ENCODE measurements at regions not wholly inside any gene's neighbourhood (a gene's known extent, or its start where the extent isn't known, plus 50 kb on each side); places are given as distances from the start of the nearest gene placed in this dataset.
A peak's percentile ranks its signal among the peaks of the same experiment; 100 is the strongest.

GRCh38 chr12:124425667-124426066 lies 130.8 kb downstream of the RFLNA start:
- DNase-seq, result no peak

- DNase-seq, result no peak
These were observed 129.6 kb downstream of the RFLNA start for GRCh38 chr12:124424516-124424905.

DNA sequence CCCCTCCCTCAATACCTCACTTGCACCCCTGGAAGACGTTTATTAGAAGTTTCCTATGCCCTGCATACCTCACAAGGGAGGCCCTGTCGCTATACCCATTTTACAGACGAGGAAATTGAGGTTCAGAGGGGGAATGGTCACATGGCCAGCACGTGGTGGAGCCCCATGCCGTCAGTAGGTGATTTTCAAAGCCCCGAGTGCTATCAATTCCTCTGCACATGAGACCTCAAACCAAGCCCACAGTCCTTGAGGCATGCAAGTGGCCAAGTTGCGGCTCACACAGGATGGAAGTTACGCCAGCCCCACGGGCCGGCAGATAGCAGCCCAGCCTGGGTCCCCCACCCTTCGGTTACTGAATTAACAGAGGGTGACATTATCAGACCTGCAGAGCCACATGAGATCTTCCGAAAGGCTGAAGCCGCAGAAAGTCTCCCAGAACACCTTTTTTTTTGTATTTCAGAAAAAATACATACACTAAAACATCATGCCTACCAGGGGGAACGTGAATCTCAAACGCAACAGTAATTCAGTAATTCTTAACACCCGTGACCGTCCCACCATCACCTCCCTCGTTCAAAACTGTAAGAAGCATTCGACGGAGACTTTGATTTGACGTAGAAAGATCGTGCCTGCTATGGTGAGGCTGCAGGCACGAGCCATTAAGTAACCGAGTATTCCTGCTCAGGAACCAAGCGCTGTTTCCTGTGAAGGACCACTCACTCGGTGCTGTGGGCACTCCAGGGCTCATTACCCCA lies 129.0 kb downstream of the RFLNA start:
- no peak for DNase-seq

DNA sequence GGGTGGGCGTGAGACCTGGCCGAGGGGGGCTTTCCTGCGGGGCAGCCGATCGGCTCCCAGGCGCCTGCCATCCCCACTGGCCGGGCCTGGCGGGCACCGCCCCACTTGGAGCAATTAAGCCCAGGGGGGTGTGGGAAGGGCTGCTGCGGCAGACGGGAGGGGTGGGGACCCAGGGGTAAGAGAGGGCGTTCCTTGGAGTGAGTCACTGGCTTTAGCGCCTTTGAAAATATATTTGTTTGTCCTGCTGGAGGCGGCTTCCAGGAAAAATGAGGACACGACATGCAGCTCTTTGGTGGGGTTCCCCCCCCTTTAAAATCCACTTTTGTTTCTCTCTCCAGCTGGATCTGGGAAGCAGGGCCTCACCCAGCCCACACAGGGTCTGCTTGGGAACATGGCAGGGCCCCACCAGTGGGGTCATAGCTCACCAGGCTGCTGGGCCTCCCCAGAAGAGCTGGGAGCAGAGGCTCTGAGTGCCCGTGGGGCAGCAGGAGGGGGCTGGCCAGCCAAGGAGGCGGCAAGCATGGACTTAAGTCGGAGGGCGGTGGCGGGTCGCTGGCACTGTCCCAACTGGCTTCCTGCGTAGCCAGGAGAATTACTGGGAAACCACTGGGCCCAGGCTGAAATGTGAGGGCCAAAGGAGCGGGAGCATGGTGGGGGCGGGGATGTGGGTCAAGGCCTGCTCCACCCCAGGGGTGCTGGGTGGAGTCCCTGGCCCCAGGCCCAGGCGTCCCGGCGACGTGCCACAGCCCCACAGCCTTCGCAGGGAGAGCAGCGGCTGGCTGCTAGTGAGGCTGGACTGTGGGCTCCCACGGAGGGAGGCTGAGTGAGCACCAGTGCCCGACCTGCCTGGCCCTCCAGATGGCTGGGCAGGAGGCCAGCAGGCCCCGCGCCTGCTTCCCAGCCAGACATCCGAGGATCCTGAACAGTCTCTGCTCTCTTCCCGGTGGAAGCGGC lies 128.0 kb downstream of the RFLNA start:
- peak; percentile 82 for DNase-seq

DNA sequence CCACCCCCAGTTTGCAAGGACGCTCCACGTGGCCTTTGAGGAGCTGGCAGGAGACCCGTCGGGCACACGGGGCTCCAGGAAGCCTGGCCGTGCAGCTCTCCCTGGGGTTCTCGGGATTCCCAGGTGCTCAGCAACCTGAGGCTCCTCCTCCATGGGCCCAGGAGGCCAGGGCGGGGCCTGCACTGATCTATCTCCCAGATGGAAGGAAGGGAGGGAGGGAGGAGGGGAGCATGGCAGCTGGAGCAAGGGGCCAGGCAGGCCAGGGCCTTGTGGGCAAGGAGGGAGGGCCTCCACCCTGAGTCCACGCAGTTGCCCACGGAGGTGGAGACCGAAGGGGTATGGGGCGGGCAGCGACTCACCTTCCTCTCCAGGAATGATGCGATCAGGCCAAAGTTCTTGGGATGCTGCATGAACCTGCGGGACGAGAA lies 127.3 kb downstream of the RFLNA start:
- peak; percentile 45 for DNase-seq

GRCh38 chr12:124420996-124421674 lies 126.2 kb downstream of the RFLNA start:
- DNase-seq, result no peak

- no peak for DNase-seq
These were observed 125.4 kb downstream of the RFLNA start for GRCh38 chr12:124420041-124420995.

- DNase-seq, result no peak
These were observed 124.6 kb downstream of the RFLNA start for GRCh38 chr12:124419292-124420040.

DNA sequence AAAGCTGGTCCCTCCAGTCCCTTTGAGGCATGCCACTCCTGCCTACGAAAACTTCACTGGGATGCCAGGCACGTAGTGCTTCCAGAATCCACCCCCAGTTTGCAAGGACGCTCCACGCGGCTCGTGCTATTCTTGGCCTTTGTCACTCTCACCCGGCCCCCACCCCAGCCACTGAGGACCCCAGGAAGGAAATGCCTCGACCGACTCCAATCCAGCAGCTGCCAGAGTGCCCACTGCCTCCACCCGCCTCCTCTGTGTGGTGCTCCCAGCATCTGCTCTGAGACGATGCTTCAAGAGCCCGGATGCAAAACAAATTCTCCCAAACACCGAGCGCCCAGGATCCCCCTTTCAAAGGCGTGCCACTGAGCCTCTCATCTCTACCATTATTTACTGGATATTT lies 123.9 kb downstream of the RFLNA start:
- no peak for DNase-seq

DNA sequence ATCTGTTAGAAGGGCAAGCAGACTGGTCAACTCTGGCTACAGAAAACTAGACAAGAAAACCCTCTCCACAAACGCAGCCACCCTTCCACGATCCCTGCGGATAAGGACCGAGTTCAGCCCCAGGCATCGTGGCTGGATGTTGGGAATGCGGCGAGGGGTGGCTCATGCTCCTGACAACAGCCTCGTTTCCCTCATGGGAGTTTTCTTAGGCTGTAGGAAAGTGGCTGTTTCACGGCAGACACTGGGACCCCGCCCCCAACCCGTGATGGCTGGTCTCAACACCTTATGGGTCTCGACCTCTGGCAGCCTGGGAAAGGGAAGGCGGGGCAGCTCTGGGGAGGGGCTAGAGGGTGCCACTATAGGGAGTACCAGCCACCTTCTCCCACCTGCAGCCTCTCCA lies 123.3 kb downstream of the RFLNA start:
- no peak for DNase-seq

GRCh38 chr12:124416516-124417395 lies 121.9 kb downstream of the RFLNA start:
- no peak for DNase-seq

DNA sequence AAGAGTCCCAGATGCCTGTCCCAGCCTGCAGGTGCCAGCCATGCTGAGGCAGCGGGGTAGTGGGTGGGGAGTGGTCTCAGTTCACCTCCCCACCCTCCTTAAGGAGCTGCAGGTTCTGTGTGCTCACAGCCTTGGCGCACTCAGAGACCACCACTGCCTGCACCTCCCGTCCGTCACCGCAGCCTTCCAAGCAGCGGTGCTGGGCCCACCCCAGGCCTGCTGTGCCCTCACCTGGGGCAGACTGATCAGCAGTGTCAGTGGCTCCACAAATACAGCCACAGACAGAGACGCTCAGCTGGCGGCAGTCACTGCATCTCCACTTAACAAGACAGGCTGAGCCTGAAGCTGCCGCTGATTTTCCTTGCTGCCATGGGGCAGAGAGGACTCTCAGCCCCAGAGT lies 120.2 kb downstream of the RFLNA start:
- no peak for DNase-seq

DNA sequence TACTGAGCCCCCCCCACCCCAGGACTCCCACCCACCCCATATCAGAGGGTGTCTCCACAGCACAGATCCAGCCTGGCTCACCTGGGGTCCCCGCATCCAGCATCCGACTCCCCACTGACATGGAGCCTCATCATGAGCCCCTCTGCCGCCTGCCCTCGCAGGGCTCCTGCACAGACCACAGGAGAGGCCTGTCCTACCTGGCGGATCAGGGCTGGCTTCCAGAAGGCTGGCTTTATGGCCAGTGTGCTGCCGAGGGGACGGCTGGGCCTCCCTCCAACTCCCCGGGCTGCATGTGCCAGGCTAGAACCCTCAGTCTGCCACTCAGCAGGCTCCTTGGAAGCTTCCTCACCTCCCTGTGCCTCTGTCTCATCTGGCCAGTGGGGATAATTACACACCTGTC lies 119.0 kb downstream of the RFLNA start:
- peak; percentile 36 for DNase-seq

DNA sequence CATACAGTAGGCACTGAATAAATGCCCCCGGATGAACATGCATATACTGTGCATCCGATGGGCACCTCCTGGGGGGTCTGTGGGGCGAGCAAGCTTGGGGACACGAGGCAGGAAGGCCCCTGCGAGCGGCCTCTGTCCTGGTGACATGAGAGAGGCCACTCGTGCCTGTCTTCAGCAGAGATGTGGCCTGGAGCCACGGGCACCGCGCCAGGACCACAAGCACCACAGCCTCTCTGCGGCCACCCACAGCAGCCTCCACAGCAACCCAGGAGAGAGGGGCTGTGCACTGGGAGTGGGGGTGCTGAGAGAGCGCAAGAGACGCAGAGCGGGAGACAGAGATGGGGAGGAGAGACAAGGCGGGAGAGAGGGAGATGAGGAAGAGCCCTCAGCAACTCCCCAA lies 118.5 kb downstream of the RFLNA start:
- DNase-seq, result peak; percentile 21

DNA sequence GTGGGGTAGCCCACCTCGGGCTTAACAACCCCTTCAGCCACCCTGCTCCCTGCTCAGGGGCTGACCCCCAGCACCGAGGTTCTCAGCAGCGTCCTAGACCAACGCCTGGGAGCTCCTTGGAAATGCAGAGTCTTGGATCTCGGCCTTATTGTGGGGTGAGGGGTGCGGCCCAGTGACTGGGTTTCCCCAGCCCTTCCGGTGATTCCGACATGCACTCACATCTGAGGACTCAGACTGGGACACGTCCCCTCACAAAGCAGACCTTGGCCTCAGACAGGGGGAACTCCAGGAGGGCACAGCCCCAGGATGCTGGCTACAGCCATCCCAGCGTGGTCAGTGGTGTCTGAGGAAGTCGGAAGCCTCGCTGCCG lies 117.7 kb downstream of the RFLNA start:
- DNase-seq, result no peak

GRCh38 chr12:124411953-124412645 lies 117.2 kb downstream of the RFLNA start:
- DNase-seq, result peak; percentile 89

GRCh38 chr12:124411281-124411878 lies 116.5 kb downstream of the RFLNA start:
- no peak for DNase-seq

DNA sequence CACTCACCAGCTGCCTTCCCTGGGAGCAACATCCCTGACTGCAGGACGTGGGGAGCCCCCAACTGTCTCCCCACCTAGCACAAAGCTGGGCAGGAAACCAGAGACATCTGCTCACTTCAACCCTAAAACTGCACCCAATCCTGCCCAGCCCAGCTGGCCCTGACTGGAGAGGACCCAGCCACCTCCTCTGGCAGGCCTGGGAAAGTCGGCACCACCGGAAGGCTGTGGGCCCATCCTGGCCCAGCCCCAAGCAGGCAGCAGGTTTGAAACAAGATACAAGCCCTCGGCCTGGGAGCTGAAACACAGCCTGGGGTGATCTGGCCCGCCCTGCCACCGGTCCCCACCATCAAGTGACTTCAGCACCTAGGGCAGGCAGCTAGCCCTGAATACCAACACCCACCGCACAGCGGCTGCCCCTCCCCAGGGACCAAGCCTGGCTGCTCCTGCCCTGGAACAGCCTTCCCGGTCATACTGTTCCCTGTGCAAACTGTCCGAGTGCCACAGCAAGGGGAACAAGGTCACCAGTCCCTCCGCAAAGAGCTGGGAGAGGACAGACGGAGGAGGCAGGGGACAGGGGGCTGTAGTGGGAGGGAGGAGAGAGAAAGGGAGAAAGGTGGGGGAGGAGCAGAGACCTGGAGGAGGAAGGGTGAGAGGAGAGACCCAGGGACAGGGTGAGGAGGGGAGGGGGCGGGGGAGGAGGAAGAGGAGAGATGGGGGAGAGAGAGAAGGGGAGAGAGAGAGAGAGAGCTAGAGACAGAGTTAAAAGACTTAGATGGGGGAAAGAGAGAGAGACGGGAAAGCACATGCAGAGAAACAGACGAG lies 115.7 kb downstream of the RFLNA start:
- peak; percentile 34 for DNase-seq

Data from DMS79 (cell line).